Activated naive CD4-positive, alpha-beta T cell treated with anti-CD3 and anti-CD28 coated beads, Interleukin-2, amount 50 U/mL, for 72 hours (primary cell): ENCODE measurements at regions not wholly inside any gene's neighbourhood (a gene's known extent, or its start where the extent isn't known, plus 50 kb on each side); places are given as distances from the start of the nearest gene placed in this dataset.
"Not testable (repeated sequence)": the region's sequence is repeated elsewhere in the genome, so short reads cannot be mapped to it uniquely, and the experiment has no call there.

Experiments
- ATAC-seq, 2 donors: fragments of 150-1000 bp; cut with Tn5 transposase; 2 replicates each; pipeline ENCODE4 v1.10.0; 2021; ENCODE audit warnings: mild to moderate bottlenecking in 2 of 2, moderate library complexity in 2 of 2
- DNase-seq, 2 donors: peaks; one replicate each; pipeline ENCODE4 v3.0.0; 2021 to 2022; ENCODE audit warnings: low spot score in 2 of 2
- H3K27ac Mint-ChIP-seq, 2 donors: one replicate each; pipeline ENCODE4 v1.8.0; 2022; ENCODE audit warnings: mild to moderate bottlenecking in 2 of 2, mixed read lengths in 2 of 2
- H3K36me3 Mint-ChIP-seq, 2 donors: one replicate each; pipeline ENCODE4 v1.8.0; 2022; ENCODE audit warnings: mixed read lengths in 2 of 2
- H3K9me3 Mint-ChIP-seq, 2 donors: one replicate each; pipeline ENCODE4 v1.8.0; 2022; ENCODE audit warnings: mixed read lengths in 2 of 2

DNA sequence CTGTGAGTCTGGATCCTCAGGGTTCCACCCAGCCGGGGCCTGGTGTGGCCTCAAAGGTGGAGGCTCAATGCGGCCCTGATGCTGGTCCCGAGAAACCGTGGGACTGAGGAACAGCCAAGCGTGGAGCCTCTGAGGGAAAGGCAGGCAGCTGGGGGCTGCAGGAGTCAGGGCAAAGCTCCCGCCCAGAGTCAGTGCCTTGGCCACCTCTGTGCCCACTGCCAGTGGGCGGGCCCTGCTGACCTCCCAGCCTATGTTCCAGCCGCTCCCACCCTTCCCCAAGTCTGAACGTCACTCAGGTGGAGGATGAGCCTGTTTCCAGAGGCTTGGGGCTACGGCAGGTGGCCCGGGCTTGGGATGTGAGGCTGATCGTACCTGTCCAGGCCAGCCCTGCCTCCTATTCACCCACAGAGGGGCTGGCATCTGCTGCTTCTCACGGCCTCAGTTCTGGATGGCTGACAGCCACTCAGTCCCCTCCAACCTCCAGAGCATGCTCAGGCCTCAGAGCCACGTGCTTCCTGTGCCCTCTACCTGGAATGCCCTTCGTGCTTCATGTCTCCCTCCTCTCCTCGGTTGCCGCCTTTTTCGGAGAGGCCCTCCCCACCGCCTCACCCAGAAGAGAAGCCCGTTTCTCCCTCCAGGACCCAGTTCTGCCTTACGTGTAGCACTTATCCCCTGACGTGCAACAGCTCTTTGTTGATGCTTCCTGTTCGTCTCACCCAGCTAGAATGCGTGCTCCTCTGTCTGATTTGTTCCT lies 94.1 kb upstream of the LRPAP1 start:
- not testable (repeated sequence) for ATAC-seq, H3K27ac Mint-ChIP-seq, H3K36me3 Mint-ChIP-seq, DNase-seq, H3K9me3 Mint-ChIP-seq

DNA sequence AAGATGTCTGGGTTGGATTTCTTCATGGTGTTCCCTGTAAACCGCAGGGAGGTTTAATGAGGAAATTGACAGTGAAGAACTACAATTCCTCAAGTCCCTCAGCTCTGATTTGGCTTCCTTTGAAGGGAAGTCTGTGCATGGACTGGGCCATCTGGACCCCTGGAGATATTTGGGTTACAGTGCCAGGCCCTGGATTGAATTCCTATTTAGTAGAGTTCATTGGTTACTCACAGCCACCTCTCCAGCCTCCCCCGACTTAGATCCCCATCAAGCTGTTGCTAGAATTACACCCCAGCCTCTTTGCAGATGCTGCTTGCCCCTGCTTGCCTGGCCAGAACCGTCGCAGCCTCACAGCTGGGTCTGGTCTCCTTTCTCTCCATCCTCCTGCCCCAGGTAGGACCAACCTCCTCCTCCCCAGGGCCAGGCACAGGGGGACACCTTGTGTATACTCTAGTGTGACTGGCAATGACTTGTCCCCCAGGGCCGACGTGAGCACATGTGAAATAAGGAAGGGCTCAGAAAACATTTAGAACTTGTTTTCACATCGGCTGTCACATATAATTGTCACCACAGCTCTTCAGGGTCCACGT lies 93.2 kb upstream of the LRPAP1 start:
- peak overlapping the region in 1 of 2 donors; percentile 81 for H3K27ac Mint-ChIP-seq
- DNase-seq, H3K9me3 Mint-ChIP-seq, ATAC-seq, H3K36me3 Mint-ChIP-seq: not testable (repeated sequence)

DNA sequence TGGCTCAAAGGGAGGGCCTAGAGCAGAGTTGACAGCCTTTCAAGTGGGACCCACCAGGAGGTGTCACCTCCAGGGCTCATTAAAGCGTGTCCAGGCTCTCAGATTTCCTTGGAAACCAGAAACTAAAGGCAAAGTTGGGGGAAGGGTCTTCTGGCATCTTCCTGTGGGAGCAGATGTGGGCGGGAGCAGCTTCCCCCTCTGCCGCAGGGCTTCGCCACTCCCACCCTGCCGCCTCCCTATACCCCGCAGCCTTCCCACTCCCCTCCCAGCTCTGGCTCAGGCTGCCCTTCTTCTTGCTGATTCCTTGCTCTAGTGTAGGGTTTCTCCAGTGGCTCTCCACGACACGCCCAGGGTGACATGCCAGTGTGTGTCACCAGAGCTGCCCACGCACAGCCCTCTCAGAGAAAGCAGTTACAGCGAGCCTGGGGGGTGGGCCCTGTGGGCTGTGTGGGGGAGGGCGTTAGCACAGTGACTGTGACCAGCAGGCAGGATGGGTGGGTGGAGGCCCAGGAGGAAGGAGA lies 91.6 kb upstream of the LRPAP1 start:
- not testable (repeated sequence) for H3K36me3 Mint-ChIP-seq, H3K27ac Mint-ChIP-seq, DNase-seq, H3K9me3 Mint-ChIP-seq, ATAC-seq

- no peak for ATAC-seq
- Mint-ChIP-seq H3K9me3 (no peaks in the 10 kb centered on the region), H3K36me3 (no peaks in the 10 kb centered on the region), H3K27ac (no peak overlapping the region)
- DNase-seq: no peak
These were observed 90.9 kb upstream of the LRPAP1 start for GRCh38 chr4:3623106-3623505.

GRCh38 chr4:3620365-3620764 lies 88.1 kb upstream of the LRPAP1 start:
- not testable (repeated sequence) for H3K27ac Mint-ChIP-seq, DNase-seq, H3K9me3 Mint-ChIP-seq

DNA sequence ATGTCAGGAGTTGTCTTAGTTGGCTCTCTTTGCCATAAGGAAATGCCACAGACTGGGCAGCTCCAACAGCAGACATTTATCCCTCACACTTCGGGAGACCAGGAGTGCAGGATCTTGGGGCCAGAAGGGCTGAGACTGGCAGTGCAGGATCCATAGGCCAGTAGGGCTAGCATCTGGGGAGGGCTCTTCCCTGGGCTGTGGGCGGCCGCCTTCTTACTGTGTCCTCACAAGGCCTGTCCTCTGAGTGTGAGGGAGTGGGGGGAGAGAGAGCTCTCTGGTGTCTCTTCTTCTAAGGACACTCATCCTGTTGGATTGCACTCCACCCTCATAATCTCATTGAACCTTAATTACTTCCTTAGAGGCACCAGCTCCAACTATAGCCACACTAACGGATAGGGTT lies 87.5 kb upstream of the LRPAP1 start:
- not testable (repeated sequence) for ATAC-seq, H3K27ac Mint-ChIP-seq, H3K36me3 Mint-ChIP-seq, H3K9me3 Mint-ChIP-seq
- peak in 1 of 2 donors; percentile 3 for DNase-seq

More at GRCh38 chr4:3620365-3620764, 88.1 kb upstream of the LRPAP1 start:
- not testable (repeated sequence) for ATAC-seq, H3K36me3 Mint-ChIP-seq

GRCh38 chr4:3618341-3618740 lies 86.1 kb upstream of the LRPAP1 start:
- DNase-seq, H3K27ac Mint-ChIP-seq, ATAC-seq, H3K9me3 Mint-ChIP-seq, H3K36me3 Mint-ChIP-seq: not testable (repeated sequence)

DNA sequence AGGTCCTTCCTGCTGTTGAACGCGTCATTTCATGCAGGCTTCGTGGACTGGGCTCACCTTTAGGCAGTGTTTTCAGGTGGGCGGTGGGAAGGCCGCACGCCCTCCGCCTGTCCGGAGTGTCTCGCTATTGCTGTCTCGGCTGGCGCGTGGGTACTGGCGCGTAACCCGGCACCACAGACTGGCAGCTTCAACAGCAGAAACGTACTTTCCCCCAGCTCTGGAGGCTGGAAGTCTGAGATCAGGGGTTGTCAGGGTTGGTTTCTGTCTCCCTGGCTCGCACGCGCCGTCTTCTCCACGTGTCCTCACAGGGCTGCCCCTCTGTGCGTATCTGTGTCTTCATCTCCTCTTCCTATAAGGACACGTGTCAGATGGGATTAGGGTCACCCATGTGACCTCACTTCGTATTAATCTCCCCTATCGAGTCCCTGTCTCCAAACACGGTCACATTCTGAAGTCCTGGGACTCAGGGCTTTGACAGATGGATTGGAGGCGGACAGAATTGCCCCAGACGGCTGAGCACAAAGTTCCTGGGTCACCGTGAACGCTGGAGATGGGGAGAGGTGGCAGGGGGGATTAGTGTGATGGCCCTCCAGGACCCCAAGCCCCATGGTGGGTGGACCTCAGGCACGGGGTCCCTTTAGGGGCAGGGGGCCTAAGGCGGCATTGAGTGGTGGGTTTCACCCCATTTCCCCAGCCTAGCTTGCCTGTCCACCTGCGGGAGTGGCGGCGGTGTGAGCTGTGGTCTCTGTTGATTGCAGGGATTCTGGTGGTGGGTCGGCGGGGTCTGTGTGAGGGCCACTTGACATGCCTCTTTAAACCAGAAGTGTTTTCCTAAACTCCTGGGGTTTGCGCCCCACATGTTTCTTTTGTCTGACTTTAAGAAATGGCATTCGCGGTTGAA lies 83.4 kb upstream of the LRPAP1 start:
- Mint-ChIP-seq H3K9me3 (peaks cover 10 to 11% of the 10 kb centered on the region in 2 donors), H3K27ac (no peak overlapping the region), H3K36me3 (no peaks in the 10 kb centered on the region)
- DNase-seq (no peak), ATAC-seq (no peak)

DNA sequence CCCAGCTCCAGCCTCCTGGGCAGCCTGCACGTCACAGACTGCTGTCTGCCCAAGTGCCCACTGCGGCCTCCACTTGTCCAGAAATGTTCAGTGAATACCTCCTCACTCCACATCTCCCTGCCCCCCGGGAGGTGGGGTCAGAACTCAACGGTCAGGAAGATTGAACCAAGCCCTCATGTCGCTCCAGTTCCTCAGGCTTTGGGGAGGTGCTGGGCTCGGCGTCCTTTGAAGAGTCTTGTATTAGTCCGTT lies 82.4 kb upstream of the LRPAP1 start:
- Mint-ChIP-seq H3K27ac (peak overlapping the region in 1 of 2 donors; percentile 33), H3K36me3 (no peaks in the 10 kb centered on the region), H3K9me3 (peaks cover 10 to 16% of the 10 kb centered on the region in 2 donors)
- DNase-seq: no peak
- no peak for ATAC-seq

GRCh38 chr4:3613967-3614730 lies 81.9 kb upstream of the LRPAP1 start:
- DNase-seq (no peak), ATAC-seq (no peak)
- H3K36me3 Mint-ChIP-seq: no peaks in the 10 kb centered on the region
- peaks cover 10 to 18% of the 10 kb centered on the region in 2 donors for H3K9me3 Mint-ChIP-seq
- H3K27ac Mint-ChIP-seq: no peak overlapping the region

- Mint-ChIP-seq H3K36me3 (no peaks in the 10 kb centered on the region), H3K9me3 (peaks cover 10 to 18% of the 10 kb centered on the region in 2 donors), H3K27ac (no peak overlapping the region)
- ATAC-seq: no peak
- no peak for DNase-seq
These were observed 80.7 kb upstream of the LRPAP1 start for GRCh38 chr4:3612934-3613333.

- Mint-ChIP-seq H3K9me3 (peaks cover 10 to 18% of the 10 kb centered on the region in 2 donors), H3K27ac (no peak overlapping the region), H3K36me3 (no peaks in the 10 kb centered on the region)
- ATAC-seq (no peak), DNase-seq (no peak)
These were observed 80.1 kb upstream of the LRPAP1 start for GRCh38 chr4:3612281-3612680.

DNA sequence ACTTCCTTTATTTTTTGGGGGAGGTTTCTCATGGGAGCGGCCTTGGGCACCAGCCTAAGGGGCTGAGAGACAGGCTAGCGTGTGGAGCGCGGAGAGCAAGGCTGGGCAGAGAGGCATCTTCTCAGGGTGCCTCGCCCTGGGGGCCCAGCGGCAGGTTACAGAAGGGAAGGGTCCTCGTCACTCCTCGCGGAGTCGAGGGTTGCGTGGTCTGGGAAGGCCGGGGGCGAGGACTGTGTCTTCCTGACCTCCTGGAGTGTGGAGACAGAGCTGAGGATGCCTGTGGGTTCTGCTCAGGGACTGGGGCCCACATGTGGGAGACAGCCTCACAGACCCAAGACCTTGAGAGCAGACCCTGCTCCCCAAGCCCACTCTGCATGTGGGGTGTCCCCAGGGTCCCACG lies 79.6 kb upstream of the LRPAP1 start:
- no peak for ATAC-seq
- no peak overlapping the region for H3K27ac Mint-ChIP-seq
- H3K9me3 Mint-ChIP-seq: peaks cover 10 to 18% of the 10 kb centered on the region in 2 donors
- H3K36me3 Mint-ChIP-seq: no peaks in the 10 kb centered on the region
- no peak for DNase-seq

- H3K9me3 Mint-ChIP-seq: peaks cover 10 to 18% of the 10 kb centered on the region in 2 donors
- not testable (repeated sequence) for H3K27ac Mint-ChIP-seq, ATAC-seq, DNase-seq, H3K36me3 Mint-ChIP-seq
These were observed 78.6 kb upstream of the LRPAP1 start for GRCh38 chr4:3610851-3611250.

DNA sequence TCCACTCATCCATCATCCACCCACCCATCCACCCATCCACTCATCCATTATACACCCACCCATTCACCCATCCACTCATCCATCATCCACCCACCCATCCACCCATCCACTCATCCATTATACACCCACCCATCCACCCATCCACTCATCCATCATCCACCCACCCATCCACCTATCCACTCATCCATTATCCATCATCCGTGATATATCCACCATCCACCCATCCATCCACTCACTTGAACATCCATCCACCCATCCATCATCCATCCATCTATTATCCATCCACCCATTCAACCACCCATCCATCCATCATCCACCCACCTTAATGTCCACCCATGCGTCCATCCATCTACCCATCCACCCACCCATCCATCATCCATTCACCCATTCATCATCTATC lies 77.7 kb upstream of the LRPAP1 start:
- H3K9me3 Mint-ChIP-seq: peaks cover 10 to 18% of the 10 kb centered on the region in 2 donors
- not testable (repeated sequence) for H3K36me3 Mint-ChIP-seq, DNase-seq, ATAC-seq, H3K27ac Mint-ChIP-seq

- Mint-ChIP-seq H3K36me3 (no peaks in the 10 kb centered on the region), H3K27ac (no peak overlapping the region), H3K9me3 (peaks cover 3 to 9% of the 10 kb centered on the region in 2 donors)
- no peak for DNase-seq
- peak in 1 of 2 donors; percentile 7 for ATAC-seq
These were observed 75.7 kb upstream of the LRPAP1 start for GRCh38 chr4:3607690-3608552.
